T47D (cell line): ENCODE measurements at regions not wholly inside any gene's neighbourhood (a gene's known extent, or its start where the extent isn't known, plus 50 kb on each side); places are given as distances from the start of the nearest gene placed in this dataset.

ENCODE experiments used
- DNase-seq, 2 experiments: peaks; one replicate each; pipeline versions ENCODE4 v3.0.0 to v3.0.0-alpha.2; 2011 to 2012; ENCODE audit warnings: low read depth in 1 of 2, low spot score in 1 of 2
- JUND ChIP-seq: IDR thresholded peaks from 2 replicates; pipeline ENCODE4 v1.6.1; 2012; ENCODE audit warnings: low read depth
- in situ Hi-C: cut with HindIII; loops from 2 replicates; pipeline ENCODE4 v1.10.0; 2016; ENCODE audit warnings: low sequenced_read_pairs, low pct_unique_long_range_greater_than_20kb

- no peak for TF ChIP-seq JUND
- in situ Hi-C loops: no loop called here
- DNase-seq: no peak
These were observed 299.7 kb downstream of the CWC27 start for GRCh38 chr5:65068410-65068809.

- TF ChIP-seq JUND: no peak
- DNase-seq: no peak
- in situ Hi-C loops: no loop called here
These were observed 301.3 kb downstream of the CWC27 start for GRCh38 chr5:65070026-65070425.

- in situ Hi-C loops: no loop called here
- DNase-seq: no peak
- no peak for TF ChIP-seq JUND
These were observed 304.1 kb downstream of the CWC27 start for GRCh38 chr5:65072850-65073249.

DNA sequence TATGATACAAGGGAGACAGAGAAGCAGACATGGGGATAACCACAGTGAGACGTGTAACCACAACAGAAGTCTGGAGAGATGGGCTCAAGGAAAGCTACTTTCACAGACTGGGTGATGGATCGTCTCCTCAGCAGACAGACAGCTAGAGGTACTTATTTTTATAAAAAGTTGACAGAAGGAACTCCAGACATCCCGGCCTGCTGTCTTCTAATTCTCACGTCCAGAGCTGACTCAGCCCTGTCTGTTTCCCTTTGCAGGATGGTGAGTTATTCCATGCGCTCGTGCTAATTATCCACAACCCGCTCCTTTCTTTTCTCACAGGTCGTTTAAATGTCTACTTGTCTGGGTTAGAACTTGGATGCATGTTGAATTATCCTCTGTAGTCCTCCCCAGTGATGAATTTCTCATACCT is 304.5 kb downstream of the CWC27 start:
- TF ChIP-seq JUND: no peak
- DNase-seq: no peak
- in situ Hi-C loops: no loop called here

DNA sequence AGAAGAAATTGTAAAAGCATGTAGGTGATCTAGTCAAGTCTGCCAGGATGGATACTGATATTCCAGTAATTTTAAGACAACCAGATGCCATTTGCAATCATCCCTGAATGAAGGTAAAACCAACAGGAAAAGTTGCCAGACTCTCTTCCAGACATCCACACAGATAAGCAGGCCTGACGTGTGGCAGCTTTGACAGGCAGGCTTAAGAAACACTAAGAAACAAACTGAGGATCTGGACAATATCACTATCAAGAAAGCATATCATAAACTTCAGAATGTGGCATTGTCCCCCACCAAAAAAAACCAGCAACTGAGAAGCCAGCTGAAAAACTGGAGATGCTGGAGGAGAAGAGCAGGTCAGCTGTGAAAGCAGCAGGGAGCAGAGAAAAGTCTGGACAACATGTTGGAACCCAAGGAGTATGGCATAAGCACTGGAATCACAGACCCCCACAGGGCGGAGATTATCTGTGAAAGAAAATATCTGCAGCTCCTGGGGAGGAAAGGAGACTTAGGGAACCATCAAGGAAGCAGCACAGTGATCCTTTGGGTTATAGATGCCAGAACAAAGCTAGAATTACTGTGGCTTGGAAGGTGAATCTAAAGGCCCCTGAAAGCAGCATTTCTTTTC is 307.0 kb downstream of the CWC27 start:
- DNase-seq: no peak
- in situ Hi-C loops: no loop called here
- no peak for TF ChIP-seq JUND

GRCh38 chr5:65076251-65076869 is 307.6 kb downstream of the CWC27 start:
- TF ChIP-seq JUND: no peak
- in situ Hi-C loops: no loop called here
- DNase-seq: peak in 1 of 2 experiments; percentile 27

DNA sequence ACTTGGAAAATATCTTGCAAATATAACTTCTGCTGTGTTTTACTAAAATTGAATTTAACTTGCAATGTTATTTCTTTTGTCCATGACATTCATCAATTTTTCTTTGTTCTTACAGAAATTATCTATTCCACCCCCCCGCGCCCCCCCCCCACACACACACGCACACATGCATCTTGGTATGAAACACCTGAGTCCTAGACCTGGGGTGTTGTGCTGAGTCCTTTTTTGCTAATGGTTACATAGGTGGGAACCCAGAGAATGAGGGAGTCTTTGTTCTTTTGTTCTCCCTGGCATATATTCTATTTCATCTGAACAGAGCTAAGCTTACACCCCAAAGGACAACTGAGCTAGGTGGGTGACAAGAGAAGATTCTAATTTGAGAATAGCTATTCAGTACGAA is 308.9 kb downstream of the CWC27 start:
- TF ChIP-seq JUND: no peak
- in situ Hi-C loops: no loop called here
- DNase-seq: no peak

GRCh38 chr5:65078331-65078730 is 309.6 kb downstream of the CWC27 start:
- no peak for DNase-seq
- in situ Hi-C loops: no loop called here
- TF ChIP-seq JUND: no peak

GRCh38 chr5:65081071-65081470 is 312.3 kb downstream of the CWC27 start:
- DNase-seq: no peak
- no peak for TF ChIP-seq JUND
- in situ Hi-C loops: no loop called here

DNA sequence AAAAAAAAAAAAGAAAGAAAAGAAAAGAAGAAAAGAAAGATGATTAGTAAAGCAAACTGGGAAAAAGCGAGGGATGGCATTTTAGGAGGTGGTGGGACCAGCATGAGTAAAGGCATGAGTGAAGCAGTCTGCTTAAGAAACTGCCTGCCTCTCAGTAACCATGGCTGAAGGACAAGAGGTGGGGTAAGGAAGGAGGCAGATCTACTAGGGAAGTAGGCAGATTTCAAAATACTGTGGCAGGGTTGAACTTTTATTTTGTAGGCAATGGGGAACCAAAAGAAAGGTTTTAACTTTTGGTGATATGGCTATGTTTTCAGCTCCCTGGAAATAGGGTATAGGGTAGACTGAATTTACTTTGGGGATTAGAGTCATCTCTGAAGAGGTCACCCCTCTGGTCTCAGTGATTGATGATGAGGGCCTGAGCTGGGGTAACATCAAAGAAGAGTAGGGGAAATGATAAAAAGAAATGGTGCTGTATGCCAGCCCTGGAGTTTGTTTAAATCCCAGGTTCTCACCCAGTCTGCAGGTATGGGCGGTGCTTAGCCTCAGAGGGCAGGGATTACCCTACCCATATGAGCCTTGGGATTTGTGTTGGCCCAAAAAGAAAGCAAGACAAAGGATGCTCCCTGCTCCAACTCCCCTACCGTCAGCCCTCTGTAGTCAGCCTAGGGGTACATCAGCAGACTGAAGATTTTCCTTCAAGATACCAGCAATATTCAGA is 316.2 kb downstream of the CWC27 start:
- in situ Hi-C loops: no loop called here
- no peak for TF ChIP-seq JUND
- DNase-seq: no peak

GRCh38 chr5:65085516-65085850 is 316.8 kb downstream of the CWC27 start:
- DNase-seq: no peak
- TF ChIP-seq JUND: no peak
- in situ Hi-C loops: no loop called here

DNA sequence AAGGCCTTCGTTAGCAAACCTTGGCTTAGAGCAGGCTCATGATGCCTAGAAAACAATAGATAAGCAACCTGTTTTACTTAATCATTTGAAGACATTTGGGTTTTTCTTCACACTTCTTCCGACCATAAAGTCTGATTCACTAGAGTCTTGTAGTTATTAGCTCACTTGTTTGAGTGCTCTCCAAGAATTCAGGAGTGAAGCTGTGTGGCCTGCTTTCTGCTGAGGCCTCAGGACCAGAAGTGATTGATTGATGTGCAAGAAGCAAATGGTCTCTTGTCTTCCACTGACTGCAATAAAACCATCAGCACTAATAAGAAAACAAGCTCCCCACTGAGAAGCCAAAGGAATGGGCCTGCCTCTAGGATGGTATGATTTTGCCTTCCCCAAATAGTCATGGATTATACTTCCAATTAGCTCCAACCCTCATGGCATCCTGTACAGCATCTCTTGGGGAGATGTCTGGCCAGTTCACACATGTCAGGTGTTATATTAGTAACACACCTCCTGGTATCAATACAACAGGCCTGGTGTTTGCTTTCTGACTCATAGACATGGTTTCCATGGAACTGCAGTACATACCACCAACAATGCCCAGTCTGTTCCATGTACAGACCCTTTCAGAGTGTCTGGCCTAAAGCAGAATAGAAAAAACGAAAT is 317.6 kb downstream of the CWC27 start:
- no peak for DNase-seq
- in situ Hi-C loops: no loop called here
- TF ChIP-seq JUND: no peak

- in situ Hi-C loops: no loop called here
- DNase-seq: no peak
- TF ChIP-seq JUND: no peak
These were observed 318.4 kb downstream of the CWC27 start for GRCh38 chr5:65087154-65087553.
